Globus pallidus (tissue), 1 donor: ENCODE measurements at regions not wholly inside any gene's neighbourhood (a gene's known extent, or its start where the extent isn't known, plus 50 kb on each side); places are given as distances from the start of the nearest gene placed in this dataset.
"Not testable (repeated sequence)": the region's sequence is repeated elsewhere in the genome, so short reads cannot be mapped to it uniquely, and the experiment has no call there.

Source experiments
- DNase-seq: peaks from one replicate; pipeline ENCODE4 v3.0.0-alpha.2; 2015; ENCODE audit warnings: low spot score

DNA sequence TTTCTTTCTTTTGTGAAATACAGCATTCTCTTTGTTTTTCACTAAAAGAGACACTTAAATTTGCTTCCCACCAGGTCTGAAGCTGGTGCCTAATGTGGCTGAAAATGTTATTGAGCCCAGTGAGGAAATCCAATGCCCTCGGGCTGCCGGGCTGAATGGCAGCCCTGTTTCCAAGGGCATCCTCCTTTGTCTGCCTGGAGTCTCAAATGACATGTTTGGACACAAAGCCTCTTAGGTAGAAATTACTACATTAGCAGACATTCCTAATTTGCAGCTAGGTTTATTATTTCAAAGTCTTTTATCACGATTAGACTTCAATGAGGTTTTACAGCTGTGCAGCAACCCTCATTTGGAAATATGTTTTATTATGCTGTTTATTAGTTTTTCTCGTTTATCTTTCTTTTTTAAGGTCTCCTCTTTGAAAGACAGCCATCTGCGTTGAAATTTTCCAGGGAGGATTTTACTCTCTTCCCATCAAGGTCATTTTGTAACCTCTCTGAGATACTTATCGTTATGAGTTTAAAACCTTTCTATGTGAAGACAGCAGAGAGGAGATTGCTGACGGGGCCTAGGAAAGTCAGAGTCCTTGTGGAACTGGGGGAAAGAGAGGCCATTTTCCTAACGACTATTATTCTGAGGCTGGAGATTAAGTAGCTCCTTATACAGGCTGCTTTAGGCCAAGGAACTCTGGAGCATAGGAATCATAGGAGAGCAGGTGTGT, 59.0 kb upstream of the ZNF532 start:
- no peak for DNase-seq

DNA sequence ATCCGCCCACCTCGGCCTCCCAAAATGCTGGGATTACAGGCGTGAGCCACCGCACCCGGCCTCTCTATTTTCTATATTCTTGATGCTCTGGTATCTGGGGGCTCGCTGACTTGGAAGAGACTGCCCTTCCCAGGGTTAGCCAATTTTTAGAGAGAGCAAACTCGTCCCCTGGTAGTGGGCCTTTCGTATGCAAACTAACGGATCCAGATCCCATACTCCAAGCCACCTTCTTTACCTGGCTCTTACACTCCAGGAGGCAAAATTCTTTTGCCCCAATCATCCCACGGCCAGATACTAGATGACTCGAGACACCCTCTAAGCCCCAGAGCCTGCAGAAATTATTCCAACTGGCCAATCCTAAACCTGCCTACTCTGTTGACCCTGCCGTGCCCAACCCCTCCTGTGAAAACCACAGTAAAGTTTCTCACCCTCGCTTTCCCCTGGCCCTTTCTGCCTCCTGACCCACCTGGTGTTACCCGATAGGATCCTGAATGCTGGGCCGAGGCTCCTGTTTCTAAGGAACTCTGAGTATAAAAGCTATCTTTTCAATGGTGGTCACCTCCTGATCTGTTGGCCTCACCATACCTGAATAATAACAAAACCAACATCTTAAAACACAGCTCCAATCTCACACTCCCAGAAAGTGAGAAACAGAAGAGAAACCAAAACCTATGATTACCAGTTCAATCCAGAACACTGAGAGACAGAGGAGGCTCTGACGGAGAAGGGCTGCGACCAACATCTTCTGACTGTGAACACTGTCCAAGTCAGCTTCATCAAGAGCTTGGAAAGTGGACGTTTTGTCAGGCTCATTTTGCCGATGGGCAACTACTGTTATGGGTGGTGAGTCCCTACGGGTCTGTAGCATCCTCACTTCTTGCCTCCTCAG, 57.6 kb upstream of the ZNF532 start:
- no peak for DNase-seq

DNA sequence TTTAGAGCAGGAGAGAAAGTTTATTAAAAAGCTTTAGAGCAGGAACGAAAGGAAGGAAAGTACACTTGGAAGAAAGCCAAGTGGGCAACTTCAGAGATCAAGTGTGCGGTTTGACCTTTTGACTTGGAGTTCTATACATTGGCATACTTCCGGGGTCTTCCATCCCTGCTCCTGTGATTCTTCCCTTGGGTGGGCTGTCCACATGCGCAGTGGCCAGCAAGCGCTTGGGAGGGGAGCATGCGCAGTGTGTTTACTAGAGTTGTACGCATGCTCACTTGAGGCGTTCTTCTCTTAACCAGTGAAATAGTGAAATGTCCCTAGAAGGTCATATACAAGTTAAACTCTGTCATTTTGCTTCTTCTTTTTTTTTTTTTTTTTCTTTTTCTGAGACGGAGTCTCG, 56.9 kb upstream of the ZNF532 start:
- no peak for DNase-seq

DNA sequence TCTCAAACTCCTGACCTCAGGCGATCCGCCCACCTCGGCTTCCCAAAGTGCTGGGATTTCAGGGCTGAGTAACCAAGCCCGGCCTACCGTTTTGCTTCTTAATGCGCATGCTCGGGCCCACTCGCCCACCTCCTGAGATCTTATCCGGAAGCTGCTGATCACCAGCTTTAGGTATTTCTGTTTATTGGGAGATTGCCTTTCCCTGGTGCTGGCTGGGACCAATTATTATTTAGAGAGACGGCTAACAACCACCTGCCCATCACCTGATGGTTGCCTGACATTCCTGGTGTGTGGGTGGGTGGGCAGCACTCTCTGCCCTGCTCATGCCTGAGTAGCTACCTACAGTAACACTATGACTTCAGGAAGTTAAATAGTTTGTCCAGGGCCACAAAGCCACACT, 56.3 kb upstream of the ZNF532 start:
- no peak for DNase-seq

DNA sequence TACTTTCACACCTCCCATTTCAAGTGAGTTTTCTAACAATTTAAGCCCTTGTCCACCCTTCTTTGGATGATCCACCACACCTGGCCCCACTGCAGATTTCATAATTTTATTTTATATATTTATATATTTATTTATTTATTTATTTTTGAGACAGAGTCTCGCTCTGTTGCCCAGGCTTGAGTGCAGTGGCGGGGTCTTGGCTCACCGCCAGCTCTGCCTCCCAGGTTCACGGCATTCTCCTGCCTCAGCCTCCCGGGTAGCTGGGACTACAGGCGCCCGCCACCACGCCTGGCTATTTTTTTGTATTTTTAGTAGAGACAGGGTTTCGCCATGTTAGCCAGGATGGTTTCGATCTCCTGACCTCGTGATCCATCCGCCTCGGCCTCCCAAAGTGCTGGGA, 52.8 kb upstream of the ZNF532 start:
- DNase-seq: not testable (repeated sequence)

DNA sequence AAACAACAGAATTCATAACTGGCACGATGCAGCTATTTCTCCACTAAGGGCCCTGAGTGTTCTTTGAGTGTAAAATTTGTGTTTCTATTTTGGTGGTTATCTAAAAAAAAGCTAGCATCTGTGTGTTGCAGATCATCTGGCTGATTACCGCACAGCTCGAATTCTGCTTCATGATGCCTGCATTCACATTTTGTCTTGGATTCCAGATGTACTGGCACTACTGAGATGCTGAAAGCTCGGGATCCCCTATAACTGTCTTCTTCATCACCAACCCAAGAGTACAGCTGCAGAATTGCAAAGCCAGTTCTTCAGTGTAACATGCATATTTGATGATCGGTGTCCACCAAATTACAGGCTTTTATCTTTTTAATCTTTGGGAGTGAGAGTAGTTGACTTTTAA, 51.6 kb upstream of the ZNF532 start:
- DNase-seq: peak; percentile 41

DNA sequence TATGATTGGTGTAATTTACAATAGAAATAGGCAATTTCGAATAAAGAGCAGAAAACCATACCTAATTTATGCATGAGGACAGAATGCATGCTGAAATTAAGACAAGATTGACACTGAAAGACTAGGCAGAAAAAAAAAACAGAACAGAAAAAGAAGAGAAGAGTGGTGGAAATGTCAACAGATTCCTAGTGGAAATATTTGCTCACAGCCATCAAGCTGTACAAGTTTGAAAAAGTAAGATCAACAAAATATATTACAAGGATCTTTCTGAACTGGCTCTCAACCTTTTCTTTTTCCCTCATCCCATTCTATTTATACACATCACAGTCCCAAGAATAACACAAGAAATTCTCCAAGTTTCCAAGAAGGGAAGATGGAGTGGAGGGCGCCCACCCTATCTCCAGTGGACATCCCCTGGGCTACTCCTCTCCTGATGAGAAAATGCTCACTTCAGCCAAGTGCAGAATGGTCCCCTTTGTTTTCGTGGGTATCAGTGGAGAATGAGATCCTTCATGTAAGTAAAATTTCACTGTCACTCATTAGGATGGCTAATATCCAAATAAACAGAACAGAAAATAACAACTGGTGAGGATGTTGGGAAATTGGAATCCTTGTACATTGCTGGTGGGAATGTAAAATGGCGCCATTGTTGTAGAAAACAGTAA, 51.0 kb upstream of the ZNF532 start:
- peak; percentile 83 for DNase-seq

DNA sequence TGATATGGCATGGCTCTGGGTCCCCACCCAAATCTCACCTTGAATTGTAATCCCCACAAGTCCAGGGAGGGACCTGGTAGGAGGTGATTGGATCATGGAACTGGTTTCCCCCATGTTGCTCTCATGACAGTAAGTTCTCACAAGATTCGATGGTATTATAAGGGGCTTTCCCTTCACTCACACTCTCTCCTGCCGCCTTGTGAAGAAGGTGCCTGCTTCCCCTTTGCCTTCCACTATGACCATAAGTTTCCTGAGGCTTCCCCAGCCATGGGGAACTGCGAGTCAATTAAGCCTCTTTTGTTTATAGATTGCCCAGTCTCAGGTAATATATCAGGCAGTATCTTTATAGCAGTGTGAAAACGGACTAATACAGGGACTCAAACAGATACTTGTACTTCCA, 50.4 kb upstream of the ZNF532 start:
- no peak for DNase-seq
